HuH-7.5 (cell line): ENCODE measurements at regions not wholly inside any gene's neighbourhood (a gene's known extent, or its start where the extent isn't known, plus 50 kb on each side); places are given as distances from the start of the nearest gene placed in this dataset.

Source experiments
- DNase-seq: peaks from one replicate; pipeline ENCODE4 v3.0.0; 2011; ENCODE audit warnings: low spot score

- no peak for DNase-seq
Measured at GRCh38 chr1:182193908-182194550, 132.5 kb upstream of the ZNF648 start.

- no peak for DNase-seq
Measured at GRCh38 chr1:182192966-182193365, 131.5 kb upstream of the ZNF648 start.

GRCh38 chr1:182192215-182192614, 130.7 kb upstream of the ZNF648 start:
- no peak for DNase-seq

- no peak for DNase-seq
Measured at GRCh38 chr1:182191381-182192115, 130.0 kb upstream of the ZNF648 start.

GRCh38 chr1:182189535-182190066, 128.1 kb upstream of the ZNF648 start:
- no peak for DNase-seq

- DNase-seq: no peak
Measured at GRCh38 chr1:182186757-182187146, 125.2 kb upstream of the ZNF648 start.

GRCh38 chr1:182185842-182186756, 124.6 kb upstream of the ZNF648 start:
- no peak for DNase-seq

- no peak for DNase-seq
Measured at GRCh38 chr1:182185136-182185535, 123.6 kb upstream of the ZNF648 start.

- DNase-seq: no peak
Measured at GRCh38 chr1:182183606-182184005, 122.1 kb upstream of the ZNF648 start.

- no peak for DNase-seq
Measured at GRCh38 chr1:182182311-182182710, 120.8 kb upstream of the ZNF648 start.

GRCh38 chr1:182181167-182181572, 119.7 kb upstream of the ZNF648 start:
- no peak for DNase-seq

- no peak for DNase-seq
Measured at GRCh38 chr1:182175361-182175931, 113.9 kb upstream of the ZNF648 start.

GRCh38 chr1:182174513-182174855, 113.0 kb upstream of the ZNF648 start:
- no peak for DNase-seq

GRCh38 chr1:182173808-182174512, 112.4 kb upstream of the ZNF648 start:
- DNase-seq: no peak

- DNase-seq: no peak
Measured at GRCh38 chr1:182172699-182173098, 111.2 kb upstream of the ZNF648 start.

- no peak for DNase-seq
Measured at GRCh38 chr1:182170891-182171461, 109.5 kb upstream of the ZNF648 start.

- DNase-seq: no peak
Measured at GRCh38 chr1:182169203-182169602, 107.7 kb upstream of the ZNF648 start.

GRCh38 chr1:182166750-182167149, 105.2 kb upstream of the ZNF648 start:
- no peak for DNase-seq

- DNase-seq: no peak
Measured at GRCh38 chr1:182166321-182166720, 104.8 kb upstream of the ZNF648 start.

- no peak for DNase-seq
Measured at GRCh38 chr1:182164273-182164672, 102.8 kb upstream of the ZNF648 start.

- DNase-seq: no peak
Measured at GRCh38 chr1:182163821-182164223, 102.3 kb upstream of the ZNF648 start.
